ENCODE measurements at regions not wholly inside any gene's neighbourhood (a gene's known extent, or its start where the extent isn't known, plus 50 kb on each side); places are given as distances from the start of the nearest gene placed in this dataset.

GRCh38 chr2:237177986-237178385 lies 92.3 kb downstream of the COPS8 start:
- H3K4me2 ChIP-seq: peak overlapping the region; percentile 55
- DNase-seq (ENCODE audit: low read depth in 1 of 2, low spot score in 1 of 2) (no peak), ATAC-seq (no peak; a peak in 1 of 6 replicates), FAIRE-seq (no peak)
- ChIA-PET CTCF (interaction anchor here (0.6 to 1.8 kb wide), 7 partner anchors 12 to 530 kb away, joined by 3 to 6 read pairs (median 4); no protein-coding TSS in a partner anchor), POLR2A (no interaction called here)
- no peak overlapping the region for H3K4me3 ChIP-seq
- TF ChIP-seq TP53 (CRISPR knock-in tag; IDR thresholded peaks at IDR 0.05) (no peak), PBX3 (IDR thresholded peaks at IDR 0.05) (no peak), ZNF302 (CRISPR knock-in tag; IDR thresholded peaks at IDR 0.05) (no peak), RCOR1 (IDR thresholded peaks at IDR 0.05; ENCODE audit: low read depth, low read length) (no peak), HOXA7 (CRISPR knock-in tag; IDR thresholded peaks at IDR 0.05) (no peak), RARB (CRISPR knock-in tag; IDR thresholded peaks at IDR 0.05) (no peak), POLR2A (IDR thresholded peaks at IDR 0.05; ENCODE audit: low read length) (no peak), TFCP2L1 (CRISPR knock-in tag; IDR thresholded peaks at IDR 0.05) (no peak), KDM5A (IDR thresholded peaks at IDR 0.05) (no peak), FOSL2 (IDR thresholded peaks at IDR 0.05) (no peak), FOSL2 (CRISPR knock-in tag; IDR thresholded peaks at IDR 0.05) (no peak), NFE2L2 (conservative IDR thresholded peaks at IDR 0.05; ENCODE audit: low read length) (no peak), MAFK (IDR thresholded peaks at IDR 0.05; ENCODE audit: partially characterized antibody) (no peak), REST (IDR thresholded peaks at IDR 0.05) (no peak)
- TF ChIP-seq, protein P1, sequence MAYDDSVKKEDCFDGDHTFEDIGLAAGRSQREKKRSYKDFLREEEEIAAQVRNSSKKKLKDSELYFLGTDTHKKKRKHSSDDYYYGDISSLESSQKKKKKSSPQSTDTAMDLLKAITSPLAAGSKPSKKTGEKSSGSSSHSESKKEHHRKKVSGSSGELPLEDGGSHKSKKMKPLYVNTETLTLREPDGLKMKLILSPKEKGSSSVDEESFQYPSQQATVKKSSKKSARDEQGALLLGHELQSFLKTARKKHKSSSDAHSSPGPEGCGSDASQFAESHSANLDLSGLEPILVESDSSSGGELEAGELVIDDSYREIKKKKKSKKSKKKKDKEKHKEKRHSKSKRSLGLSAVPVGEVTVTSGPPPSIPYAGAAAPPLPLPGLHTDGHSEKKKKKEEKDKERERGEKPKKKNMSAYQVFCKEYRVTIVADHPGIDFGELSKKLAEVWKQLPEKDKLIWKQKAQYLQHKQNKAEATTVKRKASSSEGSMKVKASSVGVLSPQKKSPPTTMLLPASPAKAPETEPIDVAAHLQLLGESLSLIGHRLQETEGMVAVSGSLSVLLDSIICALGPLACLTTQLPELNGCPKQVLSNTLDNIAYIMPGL (CRISPR knock-in tag; IDR thresholded peaks at IDR 0.05; ENCODE audit: borderline replicate concordance): no peak
- TF ChIP-seq, protein P2, sequence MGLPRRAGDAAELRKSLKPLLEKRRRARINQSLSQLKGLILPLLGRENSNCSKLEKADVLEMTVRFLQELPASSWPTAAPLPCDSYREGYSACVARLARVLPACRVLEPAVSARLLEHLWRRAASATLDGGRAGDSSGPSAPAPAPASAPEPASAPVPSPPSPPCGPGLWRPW (IDR thresholded peaks at IDR 0.05): no peak
- TF ChIP-seq, protein P3, sequence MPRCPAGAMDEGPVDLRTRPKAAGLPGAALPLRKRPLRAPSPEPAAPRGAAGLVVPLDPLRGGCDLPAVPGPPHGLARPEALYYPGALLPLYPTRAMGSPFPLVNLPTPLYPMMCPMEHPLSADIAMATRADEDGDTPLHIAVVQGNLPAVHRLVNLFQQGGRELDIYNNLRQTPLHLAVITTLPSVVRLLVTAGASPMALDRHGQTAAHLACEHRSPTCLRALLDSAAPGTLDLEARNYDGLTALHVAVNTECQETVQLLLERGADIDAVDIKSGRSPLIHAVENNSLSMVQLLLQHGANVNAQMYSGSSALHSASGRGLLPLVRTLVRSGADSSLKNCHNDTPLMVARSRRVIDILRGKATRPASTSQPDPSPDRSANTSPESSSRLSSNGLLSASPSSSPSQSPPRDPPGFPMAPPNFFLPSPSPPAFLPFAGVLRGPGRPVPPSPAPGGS (IDR thresholded peaks at IDR 0.05): no peak
- peaks cover 15% of the 10 kb centered on the region; the same call in 1 of the 3 replicates for H3K9me3 ChIP-seq
- H3K4me1 ChIP-seq: peaks cover 57% of the 10 kb centered on the region
- peak overlapping the region; percentile 70 to 90 for H3K27ac ChIP-seq
- WGBS (ENCODE audit: missing lambda C conversion rate): 87% methylated on average over 2 of the region's 2 CpGs

- Histone ChIP-seq H3K4me2 (peak overlapping the region; percentile 55), H3K27ac (peak overlapping the region; percentile 78 to 90), H3K4me1 (peaks cover 61% of the 10 kb centered on the region), H3K4me3 (no peak overlapping the region), H3K9me3 (peaks cover 14% of the 10 kb centered on the region; the same call in 1 of the 3 replicates)
- ATAC-seq: peak; percentile 71 to 86
- WGBS (ENCODE audit: missing lambda C conversion rate): under 1% methylated on average over 6 of the region's 6 CpGs
- no peak for FAIRE-seq
- ChIA-PET CTCF (interaction anchor here (1.1 to 1.8 kb wide), 6 partner anchors 13 to 393 kb away, joined by 3 to 6 read pairs (median 4); no protein-coding TSS in a partner anchor), POLR2A (no interaction called here)
- peak in 1 of 2 experiments; percentile 83 for DNase-seq (ENCODE audit: low read depth in 1 of 2, low spot score in 1 of 2)
- TF ChIP-seq CEBPB (IDR thresholded peaks at IDR 0.05) (peak in 1 of 2 experiments; percentile 69; a peak in 2 of 4 replicates), ATOH8 (CRISPR knock-in tag; IDR thresholded peaks at IDR 0.05; ENCODE audit: low read depth) (peak; percentile 66; the same call in 1 of the 2 replicates), SMC3 (IDR thresholded peaks at IDR 0.05) (peak; percentile 35; the same call in 2 of the 3 replicates), EHMT2 (IDR thresholded peaks at IDR 0.05; ENCODE audit: low read depth) (no peak), JUNB (IDR thresholded peaks at IDR 0.05) (peak; percentile 95), EP300 (IDR thresholded peaks at IDR 0.05) (peak; percentile 57 to 74; a peak in 2 of 5 replicates), BHLHE40 (IDR thresholded peaks at IDR 0.05; ENCODE audit: low read depth, low read length) (no peak), FOSB (CRISPR knock-in tag; IDR thresholded peaks at IDR 0.05) (no peak), MAX (IDR thresholded peaks at IDR 0.05) (peak; percentile 87), GATA3 (IDR thresholded peaks at IDR 0.05; ENCODE audit: borderline replicate concordance) (peak; percentile 96), RAD21 (conservative IDR thresholded peaks at IDR 0.05 in 1 of 2, IDR thresholded peaks at IDR 0.05 in 1 of 2) (peak; percentile 30 to 37; a peak in 4 of 5 replicates)
- TF ChIP-seq, protein P4, sequence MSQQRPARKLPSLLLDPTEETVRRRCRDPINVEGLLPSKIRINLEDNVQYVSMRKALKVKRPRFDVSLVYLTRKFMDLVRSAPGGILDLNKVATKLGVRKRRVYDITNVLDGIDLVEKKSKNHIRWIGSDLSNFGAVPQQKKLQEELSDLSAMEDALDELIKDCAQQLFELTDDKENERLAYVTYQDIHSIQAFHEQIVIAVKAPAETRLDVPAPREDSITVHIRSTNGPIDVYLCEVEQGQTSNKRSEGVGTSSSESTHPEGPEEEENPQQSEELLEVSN (IDR thresholded peaks at IDR 0.05; ENCODE audit: borderline replicate concordance, low read depth): peak; percentile 32; the same call in 1 of the 2 replicates
These were observed 92.7 kb downstream of the COPS8 start for GRCh38 chr2:237178396-237178795.

Data from A549 (cell line).